GM18502 (cell line): ENCODE measurements at regions not wholly inside any gene's neighbourhood (a gene's known extent, or its start where the extent isn't known, plus 50 kb on each side); places are given as distances from the start of the nearest gene placed in this dataset.
"Not testable (repeated sequence)": the region's sequence is repeated elsewhere in the genome, so short reads cannot be mapped to it uniquely, and the experiment has no call there.

ENCODE experiments used
- ATAC-seq: cut with Tn5 transposase; IDR thresholded peaks from one replicate; pipeline ENCODE4 v1.9.1; 2021; ENCODE audit warnings: mild to moderate bottlenecking; ENCODE audit not compliant: unreplicated experiment, poor library complexity

- ATAC-seq, result no peak
These were observed 256.8 kb downstream of the STIM2 start for GRCh38 chr4:27117453-27117852.

DNA sequence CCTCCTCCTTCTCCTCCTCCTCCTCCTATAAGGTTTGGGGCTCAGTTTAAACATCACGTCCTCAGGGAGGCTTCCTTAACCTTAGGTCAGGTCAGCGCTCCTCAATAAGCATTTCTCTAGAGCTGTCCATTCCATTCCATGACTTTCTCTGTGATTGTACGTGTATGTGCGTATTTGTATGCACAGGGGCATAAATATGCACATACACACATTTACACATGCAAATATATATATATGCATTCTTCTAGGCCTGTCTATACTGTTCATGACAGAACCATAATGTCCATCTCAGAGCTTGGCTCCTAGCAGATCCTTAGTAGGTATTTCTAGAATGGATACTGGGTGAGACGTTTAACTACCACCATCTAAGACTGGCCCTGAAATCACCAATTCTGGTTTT, 258.6 kb downstream of the STIM2 start:
- no peak for ATAC-seq

DNA sequence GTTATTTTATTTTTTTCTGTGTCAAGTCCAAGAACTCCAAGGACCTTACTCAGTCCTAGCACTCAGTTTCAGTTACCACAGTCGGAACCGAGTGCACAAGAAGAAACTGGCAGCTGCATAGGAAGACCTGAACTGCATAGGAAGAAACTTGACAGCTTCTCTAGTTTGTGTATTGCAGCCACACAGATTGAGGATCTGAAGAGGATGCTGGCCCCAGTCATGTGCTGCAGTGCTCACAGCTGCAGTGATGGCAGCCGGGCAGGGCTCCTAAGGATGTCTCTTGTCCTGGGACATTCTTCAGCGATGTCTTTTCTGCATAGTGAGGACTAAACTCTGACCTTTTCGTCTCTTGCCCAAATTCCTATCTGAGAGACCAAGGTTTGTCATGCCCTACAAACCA, 261.2 kb downstream of the STIM2 start:
- no peak for ATAC-seq

DNA sequence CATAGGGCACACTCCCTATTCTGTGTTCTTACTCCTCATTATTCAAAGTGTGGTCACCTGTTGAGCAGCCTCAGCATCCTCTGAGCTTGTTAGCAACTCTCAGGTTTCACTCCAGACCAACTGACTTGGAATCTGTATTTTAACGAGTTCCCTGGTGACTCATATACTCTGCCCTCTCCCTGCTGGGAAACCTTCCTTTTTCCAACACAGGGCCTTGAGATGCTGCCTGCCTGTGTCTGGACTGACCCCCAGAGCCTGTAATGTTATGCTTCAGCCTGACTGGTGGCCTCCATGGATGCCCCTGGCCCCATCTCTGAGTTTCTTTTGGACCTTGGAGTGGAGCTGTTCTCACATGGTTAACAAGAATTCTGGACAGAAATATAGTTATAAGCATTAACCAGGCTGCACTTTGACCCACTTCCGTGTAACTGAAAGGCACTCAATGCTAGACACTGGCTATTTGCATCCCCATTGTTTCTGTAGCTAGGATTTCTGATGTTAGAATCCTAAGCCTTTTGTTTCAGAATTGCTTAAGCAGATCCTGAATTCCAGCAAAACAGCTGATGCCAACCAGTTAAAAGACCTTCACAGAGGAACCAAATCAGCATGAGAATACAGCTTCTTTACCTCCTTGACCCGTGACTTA, 262.6 kb downstream of the STIM2 start:
- no peak for ATAC-seq

GRCh38 chr4:27123769-27124124, 263.1 kb downstream of the STIM2 start:
- ATAC-seq, result no peak

DNA sequence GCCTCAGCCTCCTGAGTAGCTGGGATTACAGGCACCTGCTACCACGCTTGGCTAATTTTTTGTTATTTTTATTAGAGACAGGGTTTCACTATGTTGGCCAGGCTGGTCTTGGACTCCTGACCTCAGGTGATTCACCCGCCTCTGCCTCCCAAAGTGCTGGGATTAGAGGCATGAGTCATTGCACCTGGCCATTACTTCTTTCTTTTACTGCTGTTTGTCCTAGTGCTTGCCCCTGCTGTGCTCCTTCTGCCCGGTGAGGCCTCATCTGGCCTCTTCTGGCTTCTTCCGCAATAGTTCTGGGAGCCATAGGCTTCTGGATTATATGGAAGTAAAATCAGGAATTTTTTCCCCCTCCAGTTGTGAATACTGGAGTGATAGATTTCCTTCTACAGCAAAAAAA, 266.3 kb downstream of the STIM2 start:
- not testable (repeated sequence) for ATAC-seq

- no peak for ATAC-seq
These were observed 267.8 kb downstream of the STIM2 start for GRCh38 chr4:27128443-27128842.

GRCh38 chr4:27129871-27130366, 269.3 kb downstream of the STIM2 start:
- ATAC-seq, result no peak

DNA sequence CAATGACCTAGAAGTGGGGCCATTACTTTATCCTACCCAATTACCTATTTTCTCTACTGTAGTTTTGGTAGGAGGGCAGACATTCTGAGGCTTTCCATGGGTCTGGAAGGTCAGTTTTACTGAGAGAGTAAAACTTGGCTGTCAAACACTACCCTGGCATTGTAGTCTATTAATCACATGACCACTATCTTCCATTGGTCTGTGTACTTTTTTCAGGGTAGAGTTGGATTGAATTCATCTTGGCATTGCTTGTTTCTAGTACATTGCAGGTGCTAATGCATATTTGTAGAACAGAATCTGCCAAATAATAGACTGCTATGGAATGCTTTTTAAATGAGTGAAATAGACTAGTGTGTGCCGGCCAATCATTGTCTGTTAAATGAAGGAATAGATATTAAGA, 271.9 kb downstream of the STIM2 start:
- ATAC-seq, result no peak

- no peak for ATAC-seq
These were observed 279.8 kb downstream of the STIM2 start for GRCh38 chr4:27140486-27140885.

DNA sequence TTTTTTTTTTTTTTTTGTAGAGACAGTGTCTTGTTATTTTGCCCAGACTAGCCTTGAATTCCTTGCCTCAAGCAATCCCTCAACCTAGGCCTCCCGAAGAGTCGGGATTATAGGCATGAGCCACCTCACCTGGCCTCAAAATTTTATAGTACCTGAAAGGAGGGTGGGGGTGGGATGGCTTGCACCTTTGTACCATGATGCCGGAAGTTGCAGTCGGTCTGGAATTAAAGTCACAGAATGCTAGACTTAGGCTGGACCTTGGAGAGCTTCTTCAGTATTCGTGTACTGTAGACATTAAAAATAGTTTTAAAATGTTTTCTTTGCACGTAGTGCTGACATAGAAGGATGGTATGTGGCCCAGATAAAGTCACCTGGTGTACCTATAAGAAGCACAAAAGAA, 280.9 kb downstream of the STIM2 start:
- ATAC-seq, result no peak

GRCh38 chr4:27142841-27143240, 282.2 kb downstream of the STIM2 start:
- ATAC-seq, result no peak

- no peak for ATAC-seq
These were observed 285.0 kb downstream of the STIM2 start for GRCh38 chr4:27145597-27145996.

GRCh38 chr4:27148211-27148895, 287.7 kb downstream of the STIM2 start:
- ATAC-seq, result no peak

DNA sequence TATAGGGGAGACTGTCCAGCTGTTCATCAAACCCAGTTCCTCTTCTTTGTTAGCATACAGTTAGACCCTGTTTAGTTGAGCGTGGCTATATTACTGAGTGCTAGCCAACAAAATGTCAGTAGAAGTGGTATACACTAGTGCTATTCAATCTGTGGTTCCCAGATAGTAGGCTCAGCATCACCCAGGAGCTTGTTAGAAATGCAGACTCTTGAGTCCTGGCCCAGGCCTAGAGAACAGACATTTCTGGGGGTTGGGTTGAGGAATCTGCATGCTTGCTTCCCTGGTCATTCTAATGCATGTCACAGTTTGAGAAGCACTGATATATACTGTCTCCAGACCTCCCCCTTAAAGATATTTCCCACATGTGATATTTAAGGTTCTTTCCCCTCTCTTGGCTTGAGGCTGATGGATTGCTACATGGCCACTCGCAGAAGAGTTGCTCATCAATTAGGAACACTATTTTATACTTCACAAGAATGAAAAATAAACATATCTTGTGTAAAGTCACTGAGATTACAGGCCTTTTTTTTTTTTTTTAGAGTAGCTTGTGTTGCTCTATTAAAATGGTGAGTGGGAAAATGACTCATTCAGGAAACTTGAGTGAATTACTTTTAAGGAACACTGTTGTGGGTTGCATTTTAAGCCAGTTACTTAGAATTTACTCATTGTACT, 289.0 kb downstream of the STIM2 start:
- no peak for ATAC-seq

GRCh38 chr4:27152703-27153102, 292.1 kb downstream of the STIM2 start:
- ATAC-seq, result no peak

DNA sequence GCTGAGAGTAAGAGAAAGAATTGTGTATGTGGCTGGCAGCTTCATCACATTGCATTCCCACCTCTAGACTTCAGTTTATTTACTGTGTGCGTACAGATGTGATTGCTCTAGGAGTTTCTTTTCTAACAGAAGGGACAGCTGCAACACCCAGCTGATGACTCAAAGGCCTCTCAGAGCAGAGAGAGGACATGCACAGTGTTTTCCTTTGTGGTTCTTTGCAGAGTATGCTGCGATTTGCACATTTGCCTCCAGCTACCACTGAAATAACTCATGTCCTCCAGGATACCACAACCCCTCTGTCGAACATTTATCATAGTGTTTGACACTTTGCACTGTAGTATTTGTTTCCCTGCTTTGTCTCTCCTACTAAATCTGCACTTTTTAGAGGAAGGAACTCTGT, 294.1 kb downstream of the STIM2 start:
- ATAC-seq, result no peak

DNA sequence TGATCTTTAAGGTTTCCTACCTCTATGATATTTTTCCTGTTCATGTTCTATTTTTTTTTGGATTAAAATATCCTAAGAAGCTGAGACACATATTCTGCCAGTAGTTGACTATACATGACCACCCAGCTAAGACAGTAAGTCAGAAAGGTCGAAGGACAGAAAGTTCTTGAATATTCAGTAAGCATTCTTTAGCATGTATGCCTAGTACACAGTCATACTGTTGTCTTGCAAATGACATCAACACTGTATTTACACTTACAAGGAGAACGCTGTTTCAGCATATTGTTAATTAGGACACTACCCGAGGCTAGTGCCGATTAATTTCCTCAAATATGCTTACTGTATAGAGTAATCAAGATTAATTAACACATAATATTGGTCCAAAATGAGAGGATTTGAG, 300.6 kb downstream of the STIM2 start:
- ATAC-seq, result no peak

DNA sequence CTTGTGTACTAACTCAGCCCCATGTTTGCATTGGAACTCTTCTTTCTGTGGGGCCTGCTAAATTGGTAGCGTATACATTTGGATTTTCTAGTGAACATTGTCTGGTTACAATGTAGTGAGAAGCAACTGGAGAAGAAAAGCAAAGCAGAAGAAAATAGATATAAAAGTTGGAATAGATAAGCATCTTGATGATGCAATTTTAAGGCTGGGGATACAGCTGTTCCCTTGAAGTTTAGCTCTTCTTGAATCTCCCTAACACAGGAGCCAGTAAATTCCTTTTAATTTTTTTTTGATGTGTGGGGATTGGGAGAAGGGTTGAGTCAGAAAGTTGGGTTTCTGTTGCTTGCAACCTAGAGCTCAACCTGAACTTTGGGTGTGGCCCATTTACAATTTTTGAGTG, 308.1 kb downstream of the STIM2 start:
- ATAC-seq, result no peak

DNA sequence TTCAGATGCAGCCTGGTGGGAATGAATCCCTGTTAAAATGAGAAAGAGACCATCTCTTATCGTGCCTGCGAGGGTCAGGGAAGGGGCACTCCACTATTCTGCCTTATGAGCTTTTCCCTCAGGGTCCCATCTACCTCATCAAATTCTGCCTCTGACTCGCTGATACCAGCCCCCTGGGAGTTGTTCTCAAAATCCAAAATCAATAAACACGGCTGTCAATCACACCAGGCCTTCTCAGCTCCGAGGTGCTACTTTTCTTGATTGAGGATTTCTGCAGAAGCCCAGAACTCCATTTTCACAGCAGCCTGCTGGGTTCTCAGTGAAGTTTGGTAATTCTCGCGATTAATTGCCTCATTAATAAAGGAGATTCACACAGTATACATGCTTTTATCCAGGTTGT, 312.6 kb downstream of the STIM2 start:
- no peak for ATAC-seq

GRCh38 chr4:27176400-27176799, 315.8 kb downstream of the STIM2 start:
- no peak for ATAC-seq

DNA sequence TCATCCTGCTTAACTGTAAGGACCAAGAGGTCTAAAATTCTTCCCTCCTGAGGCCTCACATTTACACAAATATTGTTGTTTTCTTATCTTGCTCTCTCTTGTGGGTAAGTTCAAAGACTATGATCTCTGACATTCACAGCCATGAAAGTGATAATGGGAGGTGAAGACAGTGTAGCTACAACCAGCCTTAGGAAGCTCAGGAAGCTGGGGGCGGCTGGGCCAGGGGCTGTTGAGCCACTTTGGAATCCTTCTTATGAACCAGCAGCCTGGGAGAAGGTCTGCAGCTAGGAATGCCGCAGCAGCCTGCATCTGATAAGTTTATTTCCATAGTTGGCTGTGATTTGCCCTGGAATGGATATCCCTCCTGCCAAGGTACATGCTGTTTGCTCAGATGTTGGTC, 316.2 kb downstream of the STIM2 start:
- ATAC-seq, result no peak
